WTC11 (cell line): ENCODE measurements at regions not wholly inside any gene's neighbourhood (a gene's known extent, or its start where the extent isn't known, plus 50 kb on each side); places are given as distances from the start of the nearest gene placed in this dataset.

Source experiments
- ATF2 ChIP-seq: sonication (generic); formaldehyde crosslinking; IDR thresholded peaks from 2 replicates; pipeline ENCODE4 v1.8.1; 2022; ENCODE audit warnings: low read depth, missing genetic modification reagents, borderline replicate concordance
- ATF6 ChIP-seq: sonication (generic); formaldehyde crosslinking; IDR thresholded peaks from 2 replicates; pipeline ENCODE4 v1.8.1; 2023; ENCODE audit warnings: mild to moderate bottlenecking, missing genetic modification reagents
- CREB1 ChIP-seq: sonication (generic); formaldehyde crosslinking; IDR thresholded peaks from 2 replicates; pipeline ENCODE4 v1.8.0; 2023; ENCODE audit warnings: mild to moderate bottlenecking, missing genetic modification reagents
- E2F4 ChIP-seq: sonication (generic); formaldehyde crosslinking; IDR thresholded peaks from 2 replicates; pipeline ENCODE4 v1.8.1; 2022; ENCODE audit warnings: low read depth, mild to moderate bottlenecking, moderate library complexity, missing genetic modification reagents, borderline replicate concordance
- FOXP4 ChIP-seq: sonication (generic); formaldehyde crosslinking; IDR thresholded peaks from 2 replicates; pipeline ENCODE4 v1.8.0; 2022; ENCODE audit warnings: mild to moderate bottlenecking, missing genetic modification reagents
- NR3C1 ChIP-seq: sonication (generic); formaldehyde crosslinking; conservative IDR thresholded peaks from 2 replicates; pipeline ENCODE4 v1.8.1; 2023; ENCODE audit warnings: low read depth, mild to moderate bottlenecking, missing genetic modification reagents
- TCF7 ChIP-seq: sonication (generic); formaldehyde crosslinking; IDR thresholded peaks from 2 replicates; pipeline ENCODE4 v1.8.0; 2022; ENCODE audit warnings: mild to moderate bottlenecking, low read depth, missing genetic modification reagents, moderate library complexity
- USF1 ChIP-seq: sonication (generic); formaldehyde crosslinking; IDR thresholded peaks from 2 replicates; pipeline ENCODE4 v1.8.0; 2022; ENCODE audit warnings: mild to moderate bottlenecking, missing genetic modification reagents
- ZNF232 ChIP-seq: sonication (generic); formaldehyde crosslinking; IDR thresholded peaks from 2 replicates; pipeline ENCODE4 v1.8.0; 2022; ENCODE audit warnings: mild to moderate bottlenecking, missing genetic modification reagents
- TF ChIP-seq, protein P1 (sequence below): sonication (generic); formaldehyde crosslinking; IDR thresholded peaks from 2 replicates; pipeline ENCODE4 v1.8.0; 2022; ENCODE audit warnings: mild to moderate bottlenecking, missing genetic modification reagents
- TF ChIP-seq, protein P2 (sequence below): fragments of 200-600 bp; IDR thresholded peaks from 2 replicates; pipeline ENCODE4 v1.8.0; 2022; ENCODE audit warnings: antibody characterized with exemption
- TF ChIP-seq, protein P3 (sequence below): sonication (generic); formaldehyde crosslinking; IDR thresholded peaks from 2 replicates; pipeline ENCODE4 v1.8.1; 2022; ENCODE audit warnings: mild to moderate bottlenecking, missing genetic modification reagents, moderate library complexity, borderline replicate concordance
- TF ChIP-seq, protein P4 (sequence below): sonication (generic); formaldehyde crosslinking; IDR thresholded peaks from 2 replicates; pipeline ENCODE4 v1.8.1; 2023; ENCODE audit warnings: mild to moderate bottlenecking, missing genetic modification reagents, moderate library complexity

DNA sequence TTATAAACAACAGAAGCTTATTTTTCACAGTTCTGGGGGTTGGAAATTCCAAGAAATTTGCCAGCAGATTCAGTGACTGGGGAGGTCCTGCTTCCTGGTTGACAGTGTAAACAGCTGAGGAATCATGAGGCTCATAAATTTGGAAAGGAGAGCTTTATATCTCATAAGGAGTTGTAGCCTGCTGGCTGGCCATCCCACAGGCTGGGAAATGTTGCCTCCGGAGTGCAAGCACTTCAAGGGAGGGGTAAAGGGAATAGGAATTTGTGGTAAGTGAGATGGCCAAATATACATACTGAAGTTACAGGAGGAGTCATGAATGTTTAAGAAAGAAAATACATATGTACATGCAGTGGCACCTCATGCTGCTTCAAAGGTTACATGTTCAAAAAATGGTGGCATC lies 217.2 kb upstream of the CBLB start:
- TF ChIP-seq, protein P1, sequence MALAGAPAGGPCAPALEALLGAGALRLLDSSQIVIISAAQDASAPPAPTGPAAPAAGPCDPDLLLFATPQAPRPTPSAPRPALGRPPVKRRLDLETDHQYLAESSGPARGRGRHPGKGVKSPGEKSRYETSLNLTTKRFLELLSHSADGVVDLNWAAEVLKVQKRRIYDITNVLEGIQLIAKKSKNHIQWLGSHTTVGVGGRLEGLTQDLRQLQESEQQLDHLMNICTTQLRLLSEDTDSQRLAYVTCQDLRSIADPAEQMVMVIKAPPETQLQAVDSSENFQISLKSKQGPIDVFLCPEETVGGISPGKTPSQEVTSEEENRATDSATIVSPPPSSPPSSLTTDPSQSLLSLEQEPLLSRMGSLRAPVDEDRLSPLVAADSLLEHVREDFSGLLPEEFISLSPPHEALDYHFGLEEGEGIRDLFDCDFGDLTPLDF (CRISPR knock-in tag), result no peak
- TF ChIP-seq ZNF232, result no peak
- TF ChIP-seq USF1 (CRISPR knock-in tag), result no peak
- TF ChIP-seq CREB1, result no peak
- TF ChIP-seq, protein P2, sequence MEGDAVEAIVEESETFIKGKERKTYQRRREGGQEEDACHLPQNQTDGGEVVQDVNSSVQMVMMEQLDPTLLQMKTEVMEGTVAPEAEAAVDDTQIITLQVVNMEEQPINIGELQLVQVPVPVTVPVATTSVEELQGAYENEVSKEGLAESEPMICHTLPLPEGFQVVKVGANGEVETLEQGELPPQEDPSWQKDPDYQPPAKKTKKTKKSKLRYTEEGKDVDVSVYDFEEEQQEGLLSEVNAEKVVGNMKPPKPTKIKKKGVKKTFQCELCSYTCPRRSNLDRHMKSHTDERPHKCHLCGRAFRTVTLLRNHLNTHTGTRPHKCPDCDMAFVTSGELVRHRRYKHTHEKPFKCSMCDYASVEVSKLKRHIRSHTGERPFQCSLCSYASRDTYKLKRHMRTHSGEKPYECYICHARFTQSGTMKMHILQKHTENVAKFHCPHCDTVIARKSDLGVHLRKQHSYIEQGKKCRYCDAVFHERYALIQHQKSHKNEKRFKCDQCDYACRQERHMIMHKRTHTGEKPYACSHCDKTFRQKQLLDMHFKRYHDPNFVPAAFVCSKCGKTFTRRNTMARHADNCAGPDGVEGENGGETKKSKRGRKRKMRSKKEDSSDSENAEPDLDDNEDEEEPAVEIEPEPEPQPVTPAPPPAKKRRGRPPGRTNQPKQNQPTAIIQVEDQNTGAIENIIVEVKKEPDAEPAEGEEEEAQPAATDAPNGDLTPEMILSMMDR, result no peak
- no peak for TF ChIP-seq ATF2 (CRISPR knock-in tag)
- TF ChIP-seq, protein P3, sequence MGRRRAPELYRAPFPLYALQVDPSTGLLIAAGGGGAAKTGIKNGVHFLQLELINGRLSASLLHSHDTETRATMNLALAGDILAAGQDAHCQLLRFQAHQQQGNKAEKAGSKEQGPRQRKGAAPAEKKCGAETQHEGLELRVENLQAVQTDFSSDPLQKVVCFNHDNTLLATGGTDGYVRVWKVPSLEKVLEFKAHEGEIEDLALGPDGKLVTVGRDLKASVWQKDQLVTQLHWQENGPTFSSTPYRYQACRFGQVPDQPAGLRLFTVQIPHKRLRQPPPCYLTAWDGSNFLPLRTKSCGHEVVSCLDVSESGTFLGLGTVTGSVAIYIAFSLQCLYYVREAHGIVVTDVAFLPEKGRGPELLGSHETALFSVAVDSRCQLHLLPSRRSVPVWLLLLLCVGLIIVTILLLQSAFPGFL, result no peak
- TF ChIP-seq ATF6 (CRISPR knock-in tag), result no peak
- TF ChIP-seq, protein P4, sequence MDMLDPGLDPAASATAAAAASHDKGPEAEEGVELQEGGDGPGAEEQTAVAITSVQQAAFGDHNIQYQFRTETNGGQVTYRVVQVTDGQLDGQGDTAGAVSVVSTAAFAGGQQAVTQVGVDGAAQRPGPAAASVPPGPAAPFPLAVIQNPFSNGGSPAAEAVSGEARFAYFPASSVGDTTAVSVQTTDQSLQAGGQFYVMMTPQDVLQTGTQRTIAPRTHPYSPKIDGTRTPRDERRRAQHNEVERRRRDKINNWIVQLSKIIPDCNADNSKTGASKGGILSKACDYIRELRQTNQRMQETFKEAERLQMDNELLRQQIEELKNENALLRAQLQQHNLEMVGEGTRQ (CRISPR knock-in tag), result no peak
- no peak for TF ChIP-seq E2F4 (CRISPR knock-in tag)
- no peak for TF ChIP-seq FOXP4 (CRISPR knock-in tag)
- no peak for TF ChIP-seq TCF7
- no peak for TF ChIP-seq NR3C1 (CRISPR knock-in tag)
